Activated T-helper 2 cell treated with anti-CD3 and anti-CD28 coated beads, Interferon-gamma antibody, Interleukin-2, Interleukin-4, amounts not matched to agents 10 μg/mL and 5 μg/mL and 100 μg/mL, durations not matched to agents 14 hours and 24 hours and 36 hours (primary cell): ENCODE measurements at regions not wholly inside any gene's neighbourhood (a gene's known extent, or its start where the extent isn't known, plus 50 kb on each side); places are given as distances from the start of the nearest gene placed in this dataset.

ENCODE experiments used
- DNase-seq: peaks from one replicate; pipeline ENCODE4 v3.0.0; 2021; ENCODE audit warnings: low spot score
- H3K27ac Mint-ChIP-seq: one replicate; pipeline ENCODE4 v1.8.0; 2021; ENCODE audit warnings: mixed read lengths
- H3K27me3 Mint-ChIP-seq: one replicate; pipeline ENCODE4 v1.8.0; 2021; ENCODE audit warnings: low read depth, mixed read lengths
- H3K36me3 Mint-ChIP-seq: one replicate; pipeline ENCODE4 v1.8.0; 2021; ENCODE audit warnings: low read depth, mixed read lengths
- H3K4me1 Mint-ChIP-seq: one replicate; pipeline ENCODE4 v1.8.0; 2021; ENCODE audit warnings: low read depth, mixed read lengths
- H3K4me3 Mint-ChIP-seq: one replicate; pipeline ENCODE4 v1.8.0; 2021; ENCODE audit warnings: low read depth, mild to moderate bottlenecking, moderate library complexity, mixed read lengths
- H3K9me3 Mint-ChIP-seq: one replicate; pipeline ENCODE4 v1.8.0; 2021; ENCODE audit warnings: mixed read lengths
- intact Hi-C: fragments of 100-400 bp; cut with micrococcal nuclease; formaldehyde crosslinking; loops from one replicate; pipeline ENCODE4 v1.15.1; 2023

GRCh38 chr9:13484186-13484585, 204.7 kb upstream of the MPDZ start:
- Mint-ChIP-seq H3K9me3 (peaks cover 30% of the 10 kb centered on the region), H3K4me3 (no peak overlapping the region), H3K27me3 (no peaks in the 10 kb centered on the region), H3K27ac (no peak overlapping the region), H3K36me3 (no peaks in the 10 kb centered on the region), H3K4me1 (no peaks in the 10 kb centered on the region)
- intact Hi-C loops: no loop called here
- DNase-seq: no peak

DNA sequence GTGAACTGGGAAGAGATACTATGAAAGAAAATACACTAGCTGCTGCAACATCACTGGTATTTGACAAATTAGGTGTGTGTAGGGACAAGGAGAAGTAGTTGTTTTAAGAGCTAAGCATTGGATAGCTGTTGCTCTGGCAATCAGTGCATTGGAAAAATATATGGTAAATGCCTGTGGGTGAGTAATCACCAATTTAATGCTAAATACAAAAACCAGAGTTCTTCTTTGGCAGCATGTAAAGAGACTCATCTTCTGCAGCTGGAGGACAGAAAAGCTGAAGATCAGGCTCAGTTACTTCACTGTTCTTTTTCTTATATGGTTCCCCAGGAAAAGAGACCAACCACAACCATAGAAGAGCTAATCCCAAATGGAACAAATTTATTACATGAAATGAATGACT, 201.8 kb upstream of the MPDZ start:
- H3K27ac Mint-ChIP-seq: no peak overlapping the region
- no peak overlapping the region for H3K4me3 Mint-ChIP-seq
- H3K9me3 Mint-ChIP-seq: peaks cover 30% of the 10 kb centered on the region
- intact Hi-C loops: no loop called here
- no peaks in the 10 kb centered on the region for H3K4me1 Mint-ChIP-seq
- H3K36me3 Mint-ChIP-seq: no peaks in the 10 kb centered on the region
- no peak for DNase-seq
- no peaks in the 10 kb centered on the region for H3K27me3 Mint-ChIP-seq

- H3K27me3 Mint-ChIP-seq: no peaks in the 10 kb centered on the region
- no peaks in the 10 kb centered on the region for H3K4me1 Mint-ChIP-seq
- H3K4me3 Mint-ChIP-seq: no peak overlapping the region
These were observed 201.2 kb upstream of the MPDZ start for GRCh38 chr9:13480693-13481092.

DNA sequence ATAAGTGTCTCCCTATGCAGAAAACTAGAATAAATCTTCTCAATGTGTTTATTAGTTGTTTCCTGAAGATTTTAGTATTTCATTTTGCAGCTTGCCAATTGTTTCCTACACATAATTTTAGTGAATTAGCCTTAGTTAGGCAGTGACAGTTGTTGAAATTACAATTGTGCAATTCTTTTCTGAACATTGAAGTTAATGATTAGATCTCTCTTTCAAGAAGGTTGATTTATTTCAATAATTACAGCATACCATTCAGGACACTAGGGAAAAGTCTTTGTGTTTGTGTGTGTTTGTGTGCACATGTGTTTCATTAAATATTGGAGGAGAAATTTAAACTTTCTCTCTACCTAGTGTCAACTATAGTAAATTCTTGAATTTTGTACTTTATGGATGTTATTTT, 199.6 kb upstream of the MPDZ start:
- no peak overlapping the region for H3K27ac Mint-ChIP-seq
- DNase-seq: no peak
- peaks cover 35% of the 10 kb centered on the region for H3K9me3 Mint-ChIP-seq
- H3K27me3 Mint-ChIP-seq: no peaks in the 10 kb centered on the region
- no peak overlapping the region for H3K4me3 Mint-ChIP-seq
- no peaks in the 10 kb centered on the region for H3K36me3 Mint-ChIP-seq
- intact Hi-C loops: no loop called here
- H3K4me1 Mint-ChIP-seq: no peaks in the 10 kb centered on the region

More at GRCh38 chr9:13480693-13481092, 201.2 kb upstream of the MPDZ start:
- intact Hi-C loops: no loop called here
- H3K9me3 Mint-ChIP-seq: peaks cover 34% of the 10 kb centered on the region
- H3K27ac Mint-ChIP-seq: no peak overlapping the region
- H3K36me3 Mint-ChIP-seq: no peaks in the 10 kb centered on the region
- DNase-seq: no peak

DNA sequence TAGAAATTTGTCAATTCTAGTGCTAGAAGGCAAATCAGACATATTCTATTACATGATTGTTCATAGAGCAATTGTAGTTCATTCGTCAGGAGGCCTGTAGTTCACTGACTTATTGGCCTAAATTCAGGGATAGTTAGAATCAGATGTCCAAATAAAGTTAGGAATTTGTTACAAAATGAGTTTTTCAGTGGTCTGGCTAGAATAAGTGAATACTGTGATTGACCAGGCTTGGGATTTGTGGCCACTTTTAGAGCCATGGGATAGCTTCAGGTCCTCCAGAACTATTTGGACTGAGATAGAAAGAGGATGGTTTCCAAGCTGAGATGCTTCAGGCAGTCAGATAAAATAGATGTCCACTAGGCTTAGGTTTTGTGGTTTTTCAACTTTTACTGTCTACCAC, 199.1 kb upstream of the MPDZ start:
- DNase-seq: no peak
- Mint-ChIP-seq H3K27me3 (no peaks in the 10 kb centered on the region), H3K36me3 (no peaks in the 10 kb centered on the region), H3K9me3 (peaks cover 35% of the 10 kb centered on the region), H3K4me3 (no peak overlapping the region), H3K4me1 (no peaks in the 10 kb centered on the region), H3K27ac (no peak overlapping the region)
- intact Hi-C loops: no loop called here

DNA sequence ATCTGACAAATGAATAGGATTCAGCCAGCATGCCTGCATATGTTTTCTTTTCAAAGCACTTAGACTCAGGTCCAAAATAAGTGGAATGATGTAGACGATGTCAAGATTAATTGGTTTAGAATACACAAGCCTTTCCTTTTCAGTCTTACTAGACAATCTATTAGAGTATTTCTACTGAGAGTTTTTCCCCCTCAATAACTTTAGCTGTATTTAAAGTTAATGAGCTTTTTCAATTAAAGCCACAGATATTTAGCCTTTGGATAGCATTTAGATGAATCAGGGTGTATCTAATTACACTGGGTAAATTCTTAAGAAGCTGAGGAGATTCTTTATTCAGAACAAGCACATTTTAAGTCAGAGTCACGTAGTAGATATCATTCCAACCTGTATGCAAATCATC, 198.7 kb upstream of the MPDZ start:
- intact Hi-C loops: no loop called here
- Mint-ChIP-seq H3K4me1 (no peaks in the 10 kb centered on the region), H3K9me3 (peaks cover 35% of the 10 kb centered on the region), H3K27me3 (no peaks in the 10 kb centered on the region), H3K36me3 (no peaks in the 10 kb centered on the region), H3K27ac (no peak overlapping the region), H3K4me3 (no peak overlapping the region)
- no peak for DNase-seq

GRCh38 chr9:13470836-13471235, 191.3 kb upstream of the MPDZ start:
- intact Hi-C loops: no loop called here
- Mint-ChIP-seq H3K27ac (no peak overlapping the region), H3K4me3 (no peak overlapping the region), H3K27me3 (no peaks in the 10 kb centered on the region), H3K36me3 (no peaks in the 10 kb centered on the region), H3K4me1 (no peaks in the 10 kb centered on the region), H3K9me3 (peaks cover 24% of the 10 kb centered on the region)
- DNase-seq: no peak

DNA sequence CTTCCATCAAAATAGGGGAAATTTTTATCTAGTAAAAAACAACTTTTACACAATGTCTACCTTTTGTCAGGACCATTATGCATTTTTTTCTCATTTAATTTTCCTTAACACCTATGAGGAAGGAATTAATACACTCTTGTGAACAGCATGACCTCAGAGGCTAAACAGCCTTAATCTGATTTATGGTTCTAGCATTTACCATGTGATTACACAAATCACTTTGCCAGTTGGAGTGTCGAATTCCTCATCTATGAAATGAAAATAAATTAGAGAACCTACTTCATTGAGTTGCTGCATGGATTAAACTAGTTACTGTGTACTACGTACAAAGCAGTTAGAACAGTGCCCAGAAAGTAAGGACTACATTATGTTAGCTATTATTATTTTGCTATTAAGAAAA, 187.7 kb upstream of the MPDZ start:
- intact Hi-C loops: no loop called here
- Mint-ChIP-seq H3K4me3 (no peak overlapping the region), H3K27ac (no peak overlapping the region), H3K4me1 (no peaks in the 10 kb centered on the region), H3K36me3 (no peaks in the 10 kb centered on the region), H3K27me3 (no peaks in the 10 kb centered on the region), H3K9me3 (peaks cover 25% of the 10 kb centered on the region)
- DNase-seq: no peak

- H3K4me3 Mint-ChIP-seq: no peak overlapping the region
- no peak for DNase-seq
- H3K27ac Mint-ChIP-seq: no peak overlapping the region
- H3K4me1 Mint-ChIP-seq: no peaks in the 10 kb centered on the region
- H3K27me3 Mint-ChIP-seq: no peaks in the 10 kb centered on the region
- intact Hi-C loops: no loop called here
- H3K36me3 Mint-ChIP-seq: no peaks in the 10 kb centered on the region
- H3K9me3 Mint-ChIP-seq: peaks cover 25% of the 10 kb centered on the region
These were observed 182.0 kb upstream of the MPDZ start for GRCh38 chr9:13461414-13461991.

GRCh38 chr9:13459071-13459470, 179.6 kb upstream of the MPDZ start:
- intact Hi-C loops: no loop called here
- DNase-seq: no peak
- H3K9me3 Mint-ChIP-seq: peaks cover 11% of the 10 kb centered on the region
- no peak overlapping the region for H3K4me3 Mint-ChIP-seq
- no peaks in the 10 kb centered on the region for H3K36me3 Mint-ChIP-seq
- no peak overlapping the region for H3K27ac Mint-ChIP-seq
- H3K27me3 Mint-ChIP-seq: no peaks in the 10 kb centered on the region
- H3K4me1 Mint-ChIP-seq: no peaks in the 10 kb centered on the region

DNA sequence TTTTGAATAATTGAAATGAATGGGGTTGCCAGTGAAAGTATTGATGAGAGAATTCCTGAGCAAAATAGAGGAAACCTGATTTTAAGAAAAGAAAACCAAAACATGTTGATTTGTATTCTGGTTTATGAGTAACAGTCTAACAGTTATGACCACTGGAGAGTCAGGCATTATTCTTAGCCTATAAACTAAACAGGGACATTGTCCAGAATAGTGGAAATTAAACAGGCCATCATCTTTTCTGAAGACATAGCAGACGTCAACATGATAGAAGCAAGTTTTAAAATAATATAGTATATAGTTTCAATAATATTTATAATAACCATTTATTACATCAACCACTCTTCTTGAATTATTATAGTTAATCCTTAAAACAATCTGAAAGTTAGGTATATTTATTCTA, 178.3 kb upstream of the MPDZ start:
- H3K27ac Mint-ChIP-seq: no peak overlapping the region
- no peaks in the 10 kb centered on the region for H3K4me1 Mint-ChIP-seq
- intact Hi-C loops: no loop called here
- H3K4me3 Mint-ChIP-seq: no peak overlapping the region
- no peak for DNase-seq
- no peaks in the 10 kb centered on the region for H3K27me3 Mint-ChIP-seq
- H3K36me3 Mint-ChIP-seq: no peaks in the 10 kb centered on the region
- peaks cover 11% of the 10 kb centered on the region for H3K9me3 Mint-ChIP-seq

DNA sequence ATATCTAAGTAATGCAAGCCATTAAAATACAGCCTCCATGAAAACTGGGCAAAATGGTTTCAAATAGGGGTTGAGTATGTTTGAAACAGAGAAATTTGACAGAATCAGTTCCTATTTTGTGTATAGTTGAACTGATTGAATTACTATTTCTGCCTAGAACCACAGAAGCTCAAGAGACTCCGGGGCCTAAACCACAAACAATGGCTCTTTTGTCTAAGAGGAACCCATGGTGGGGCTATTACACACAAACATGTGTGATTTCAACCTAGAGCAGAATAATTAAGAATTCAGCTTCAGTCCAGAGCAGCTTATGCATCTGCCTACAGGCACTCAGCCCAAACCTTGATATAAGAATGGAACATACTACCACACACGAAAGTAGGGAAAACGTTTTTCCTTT, 171.2 kb upstream of the MPDZ start:
- no peak for DNase-seq
- no peaks in the 10 kb centered on the region for H3K27me3 Mint-ChIP-seq
- intact Hi-C loops: no loop called here
- no peak overlapping the region for H3K4me3 Mint-ChIP-seq
- no peaks in the 10 kb centered on the region for H3K4me1 Mint-ChIP-seq
- H3K27ac Mint-ChIP-seq: no peak overlapping the region
- no peaks in the 10 kb centered on the region for H3K9me3 Mint-ChIP-seq
- H3K36me3 Mint-ChIP-seq: no peaks in the 10 kb centered on the region

DNA sequence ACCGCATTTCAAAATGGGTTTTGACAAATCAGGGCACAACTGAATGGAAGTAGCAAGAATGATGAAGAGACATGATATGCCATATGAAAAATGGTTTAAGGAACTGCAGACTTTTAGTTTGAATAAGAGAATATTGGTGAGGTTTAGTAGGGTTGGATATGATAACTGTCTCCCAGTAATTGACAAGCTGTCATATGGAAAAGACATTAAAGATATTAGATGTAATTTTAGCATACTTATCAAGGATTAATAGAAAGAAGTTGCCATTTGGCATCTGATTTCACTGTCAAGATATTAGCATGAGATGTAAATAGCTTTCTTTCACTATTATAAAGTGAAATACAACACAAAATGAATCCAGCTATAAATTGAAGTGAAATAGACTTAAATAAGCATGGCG, 169.0 kb upstream of the MPDZ start:
- H3K27me3 Mint-ChIP-seq: no peaks in the 10 kb centered on the region
- no peak for DNase-seq
- no peaks in the 10 kb centered on the region for H3K36me3 Mint-ChIP-seq
- no peaks in the 10 kb centered on the region for H3K9me3 Mint-ChIP-seq
- H3K27ac Mint-ChIP-seq: no peak overlapping the region
- intact Hi-C loops: no loop called here
- H3K4me1 Mint-ChIP-seq: no peaks in the 10 kb centered on the region
- no peak overlapping the region for H3K4me3 Mint-ChIP-seq

GRCh38 chr9:13447843-13448422, 168.4 kb upstream of the MPDZ start:
- H3K27ac Mint-ChIP-seq: no peak overlapping the region
- no peaks in the 10 kb centered on the region for H3K4me1 Mint-ChIP-seq
- H3K27me3 Mint-ChIP-seq: no peaks in the 10 kb centered on the region
- intact Hi-C loops: no loop called here
- no peak overlapping the region for H3K4me3 Mint-ChIP-seq
- H3K36me3 Mint-ChIP-seq: no peaks in the 10 kb centered on the region
- DNase-seq: no peak
- H3K9me3 Mint-ChIP-seq: no peaks in the 10 kb centered on the region
